ENCODE measurements at regions not wholly inside any gene's neighbourhood (a gene's known extent, or its start where the extent isn't known, plus 50 kb on each side); places are given as distances from the start of the nearest gene placed in this dataset.
"Not testable (repeated sequence)": the region's sequence is repeated elsewhere in the genome, so short reads cannot be mapped to it uniquely, and the experiment has no call there.

GRCh38 chr2:16756831-16757644, 91.4 kb upstream of the CYRIA start:
- no peak overlapping the region for H3K4me3 ChIP-seq
- H3K27ac ChIP-seq: no peak overlapping the region
- TF ChIP-seq CTCF (IDR thresholded peaks at IDR 0.05): peak; percentile 79 to 95 (median 90)
- TF ChIP-seq POLR2A (IDR thresholded peaks at IDR 0.05): no peak
- TF ChIP-seq POLR2AphosphoS5 (IDR thresholded peaks at IDR 0.05): peak; percentile 42
- H3K27me3 ChIP-seq (replicated peaks; ENCODE audit: insufficient read depth): no peaks in the 10 kb centered on the region
- no peaks in the 10 kb centered on the region for H3K9me3 ChIP-seq
- peak; percentile 77 for DNase-seq (ENCODE audit: low spot score)
- intact Hi-C loops (cut with DNase I): loop anchor here (2.0 kb wide), 1 partner anchor 140 kb away; no protein-coding TSS in a partner anchor
- 33% methylated on average over 21 of the region's 21 CpGs for WGBS
- H3K36me3 ChIP-seq: no peaks in the 10 kb centered on the region
- H3K4me1 ChIP-seq (replicated peaks): no peaks in the 10 kb centered on the region

- no peak overlapping the region for H3K4me3 ChIP-seq
- H3K9me3 ChIP-seq: no peaks in the 10 kb centered on the region
- no peaks in the 10 kb centered on the region for H3K27me3 ChIP-seq (replicated peaks; ENCODE audit: insufficient read depth)
- H3K4me1 ChIP-seq (replicated peaks): no peaks in the 10 kb centered on the region
- no peak overlapping the region for H3K27ac ChIP-seq
- no peaks in the 10 kb centered on the region for H3K36me3 ChIP-seq
- DNase-seq (ENCODE audit: low spot score): no peak
- TF ChIP-seq POLR2AphosphoS5 (IDR thresholded peaks at IDR 0.05) (no peak), CTCF (IDR thresholded peaks at IDR 0.05) (no peak), POLR2A (IDR thresholded peaks at IDR 0.05) (no peak)
- WGBS: 51% methylated on average over 9 of the region's 9 CpGs
- intact Hi-C loops (cut with DNase I): no loop called here
Observed at GRCh38 chr2:16755442-16755841, 89.8 kb upstream of the CYRIA start.

GRCh38 chr2:16753025-16753424, 87.4 kb upstream of the CYRIA start:
- DNase-seq (ENCODE audit: low spot score); H3K27me3 ChIP-seq (replicated peaks; ENCODE audit: insufficient read depth); H3K36me3 ChIP-seq; intact Hi-C loops (cut with DNase I); H3K4me3 ChIP-seq; H3K4me1 ChIP-seq (replicated peaks); H3K9me3 ChIP-seq; H3K27ac ChIP-seq: not testable (repeated sequence)
- 69% methylated on average over 1 of the region's 1 CpG for WGBS

- H3K4me1 ChIP-seq (replicated peaks); H3K9me3 ChIP-seq; H3K36me3 ChIP-seq; H3K27me3 ChIP-seq (replicated peaks; ENCODE audit: insufficient read depth); H3K4me3 ChIP-seq; intact Hi-C loops (cut with DNase I); H3K27ac ChIP-seq; DNase-seq (ENCODE audit: low spot score): not testable (repeated sequence)
- 90% methylated on average over 1 of the region's 1 CpG for WGBS
Observed at GRCh38 chr2:16750925-16751214, 85.2 kb upstream of the CYRIA start.

GRCh38 chr2:16750175-16750924, 84.7 kb upstream of the CYRIA start:
- no peak for TF ChIP-seq CTCF (IDR thresholded peaks at IDR 0.05)
- no peak for TF ChIP-seq POLR2A (IDR thresholded peaks at IDR 0.05)
- TF ChIP-seq POLR2AphosphoS5 (IDR thresholded peaks at IDR 0.05): no peak
- no peak overlapping the region for H3K27ac ChIP-seq
- no peak overlapping the region for H3K4me3 ChIP-seq
- 90% methylated on average over 4 of the region's 4 CpGs for WGBS
- H3K4me1 ChIP-seq (replicated peaks): no peaks in the 10 kb centered on the region
- no peak for DNase-seq (ENCODE audit: low spot score)
- H3K27me3 ChIP-seq (replicated peaks; ENCODE audit: insufficient read depth): no peaks in the 10 kb centered on the region
- H3K9me3 ChIP-seq: no peaks in the 10 kb centered on the region
- intact Hi-C loops (cut with DNase I): no loop called here
- H3K36me3 ChIP-seq: no peaks in the 10 kb centered on the region

GRCh38 chr2:16748511-16749266, 83.1 kb upstream of the CYRIA start:
- H3K4me3 ChIP-seq; H3K27me3 ChIP-seq (replicated peaks; ENCODE audit: insufficient read depth); H3K9me3 ChIP-seq; DNase-seq (ENCODE audit: low spot score); H3K27ac ChIP-seq; H3K36me3 ChIP-seq; intact Hi-C loops (cut with DNase I); H3K4me1 ChIP-seq (replicated peaks): not testable (repeated sequence)
- 76% methylated on average over 1 of the region's 1 CpG for WGBS

Measured in prostate gland (tissue), 2 donors.